ENCODE measurements at regions not wholly inside any gene's neighbourhood (a gene's known extent, or its start where the extent isn't known, plus 50 kb on each side); places are given as distances from the start of the nearest gene placed in this dataset.

- TF ChIP-seq, protein P1, sequence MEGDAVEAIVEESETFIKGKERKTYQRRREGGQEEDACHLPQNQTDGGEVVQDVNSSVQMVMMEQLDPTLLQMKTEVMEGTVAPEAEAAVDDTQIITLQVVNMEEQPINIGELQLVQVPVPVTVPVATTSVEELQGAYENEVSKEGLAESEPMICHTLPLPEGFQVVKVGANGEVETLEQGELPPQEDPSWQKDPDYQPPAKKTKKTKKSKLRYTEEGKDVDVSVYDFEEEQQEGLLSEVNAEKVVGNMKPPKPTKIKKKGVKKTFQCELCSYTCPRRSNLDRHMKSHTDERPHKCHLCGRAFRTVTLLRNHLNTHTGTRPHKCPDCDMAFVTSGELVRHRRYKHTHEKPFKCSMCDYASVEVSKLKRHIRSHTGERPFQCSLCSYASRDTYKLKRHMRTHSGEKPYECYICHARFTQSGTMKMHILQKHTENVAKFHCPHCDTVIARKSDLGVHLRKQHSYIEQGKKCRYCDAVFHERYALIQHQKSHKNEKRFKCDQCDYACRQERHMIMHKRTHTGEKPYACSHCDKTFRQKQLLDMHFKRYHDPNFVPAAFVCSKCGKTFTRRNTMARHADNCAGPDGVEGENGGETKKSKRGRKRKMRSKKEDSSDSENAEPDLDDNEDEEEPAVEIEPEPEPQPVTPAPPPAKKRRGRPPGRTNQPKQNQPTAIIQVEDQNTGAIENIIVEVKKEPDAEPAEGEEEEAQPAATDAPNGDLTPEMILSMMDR (IDR thresholded peaks at IDR 0.05): no peak
- TF ChIP-seq EZH2phosphoT487 (IDR thresholded peaks at IDR 0.05): no peak
- no peak for TF ChIP-seq EZH2 (IDR thresholded peaks at IDR 0.05)
Observed at GRCh38 chr2:173754837-173755236, 210.3 kb downstream of the SP3 start.

Data from neural progenitor cell (in vitro differentiated cells).